GM21390 (cell line): ENCODE measurements at regions not wholly inside any gene's neighbourhood (a gene's known extent, or its start where the extent isn't known, plus 50 kb on each side); places are given as distances from the start of the nearest gene placed in this dataset.
"Not testable (repeated sequence)": the region's sequence is repeated elsewhere in the genome, so short reads cannot be mapped to it uniquely, and the experiment has no call there.

Experiments
- ATAC-seq: cut with Tn5 transposase; IDR thresholded peaks from one replicate; pipeline ENCODE4 v1.9.1; 2021; ENCODE audit not compliant: unreplicated experiment

- no peak for ATAC-seq
Observed at GRCh38 chr7:121623130-121623872, 227.2 kb upstream of the FAM3C start.

GRCh38 chr7:121621937-121622336 is 225.8 kb upstream of the FAM3C start:
- no peak for ATAC-seq

DNA sequence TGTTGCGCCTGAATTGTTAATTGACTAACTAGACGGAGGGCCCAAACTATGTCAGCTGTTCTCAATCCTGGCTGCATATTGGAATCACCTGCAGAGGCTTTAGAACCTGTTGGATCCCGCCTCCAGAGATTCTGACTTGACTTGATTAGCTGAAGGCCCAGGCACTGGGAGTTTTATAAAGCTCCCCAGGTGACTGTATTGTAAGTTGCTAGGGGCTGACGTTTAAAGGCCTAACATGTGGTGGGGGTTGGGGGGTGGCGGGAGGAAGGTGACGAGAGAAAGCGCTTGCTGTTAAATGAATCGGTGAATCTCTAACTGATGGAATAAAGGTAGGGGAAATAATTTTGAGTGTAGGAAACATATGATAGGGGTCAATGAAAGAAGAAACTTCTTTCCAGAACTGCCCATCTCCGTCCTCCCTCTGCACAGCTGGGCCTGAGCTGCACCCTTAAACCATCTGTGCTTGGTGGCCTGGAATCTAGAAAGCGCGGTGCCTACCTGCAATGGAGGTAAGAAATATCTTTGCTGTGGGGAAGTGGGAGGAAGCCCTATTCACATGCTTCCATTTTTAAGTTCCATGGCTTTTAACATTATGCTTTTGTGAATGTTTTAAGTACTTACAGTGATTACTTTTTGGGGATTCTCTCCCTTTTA is 225.0 kb upstream of the FAM3C start:
- no peak for ATAC-seq

DNA sequence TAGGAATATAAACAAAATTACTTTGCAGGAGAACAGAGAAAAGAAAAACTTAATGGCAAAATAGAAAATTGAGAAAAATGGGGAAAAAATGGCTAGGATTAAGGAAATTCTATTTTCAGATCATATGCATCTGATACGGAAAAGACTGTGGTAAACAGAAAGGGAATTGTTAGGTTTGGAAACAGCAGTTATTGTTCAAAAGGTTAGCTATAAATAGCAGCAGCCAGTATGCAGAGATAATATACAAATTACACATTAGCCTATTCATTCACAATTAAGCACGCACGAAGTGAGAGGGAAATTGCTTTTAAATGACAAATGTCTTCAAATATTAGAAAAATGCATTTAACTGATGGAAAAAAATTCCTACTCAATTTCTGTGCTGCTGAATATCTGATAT is 224.1 kb upstream of the FAM3C start:
- ATAC-seq, result no peak

DNA sequence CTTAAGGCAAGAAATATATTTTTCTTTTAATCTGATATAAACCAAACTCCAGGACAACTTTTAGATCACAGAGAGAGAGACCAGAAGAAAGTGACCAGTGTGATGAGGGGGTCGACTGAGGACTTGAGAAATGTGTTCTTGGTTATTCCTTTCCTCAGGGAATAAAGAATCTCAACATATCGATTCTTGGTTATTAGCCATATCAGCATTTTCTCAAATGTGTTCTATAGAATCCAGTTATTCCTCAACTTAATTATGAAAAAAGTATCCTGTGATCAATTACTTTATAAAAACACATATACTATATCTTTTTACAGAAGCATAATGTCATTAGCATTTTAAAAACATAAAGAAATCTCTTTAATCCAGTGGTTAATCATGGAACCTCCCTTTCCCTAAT is 222.1 kb upstream of the FAM3C start:
- no peak for ATAC-seq

DNA sequence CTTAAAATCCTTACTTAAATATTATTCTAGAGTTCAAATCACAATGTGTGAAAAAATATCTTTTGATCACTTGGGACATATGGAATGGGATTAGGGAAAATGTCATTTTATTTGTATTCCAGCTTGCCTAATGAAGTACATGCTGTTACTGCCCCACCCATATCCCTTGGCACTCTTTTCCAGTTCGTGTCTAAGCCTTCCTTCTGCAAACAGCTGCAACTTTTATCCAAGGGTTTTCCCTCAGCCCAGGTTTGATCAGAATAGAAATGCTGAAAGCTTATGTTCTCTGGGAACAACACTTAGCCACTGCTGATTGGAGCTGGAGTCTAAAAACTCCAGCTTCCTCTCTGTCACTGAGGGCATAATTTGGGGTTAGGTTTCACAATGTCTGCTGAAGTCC is 214.1 kb upstream of the FAM3C start:
- ATAC-seq, result no peak

DNA sequence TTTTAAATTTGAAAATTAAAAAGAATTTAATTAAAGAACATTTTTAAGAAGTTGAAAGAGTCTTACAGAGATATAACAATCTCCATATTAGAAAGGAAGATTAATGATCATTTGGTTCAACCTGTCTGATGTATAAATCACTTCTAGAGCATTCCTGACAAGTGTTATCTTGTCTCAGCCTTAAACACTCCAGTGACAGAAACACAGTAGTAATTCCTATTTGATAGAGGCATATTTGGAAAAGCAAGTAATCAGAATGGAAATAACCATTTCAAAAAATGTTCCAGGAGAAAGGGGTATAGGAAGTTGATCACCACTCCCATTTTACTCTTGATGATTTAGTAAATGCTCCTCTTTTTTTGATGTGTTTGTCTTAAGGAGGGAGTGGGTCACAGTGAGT is 213.1 kb upstream of the FAM3C start:
- no peak for ATAC-seq

- no peak for ATAC-seq
Observed at GRCh38 chr7:121608785-121609184, 212.7 kb upstream of the FAM3C start.

- not testable (repeated sequence) for ATAC-seq
Observed at GRCh38 chr7:121608183-121608582, 212.1 kb upstream of the FAM3C start.

GRCh38 chr7:121605317-121605680 is 209.2 kb upstream of the FAM3C start:
- no peak for ATAC-seq

GRCh38 chr7:121604627-121605316 is 208.7 kb upstream of the FAM3C start:
- ATAC-seq, result no peak

DNA sequence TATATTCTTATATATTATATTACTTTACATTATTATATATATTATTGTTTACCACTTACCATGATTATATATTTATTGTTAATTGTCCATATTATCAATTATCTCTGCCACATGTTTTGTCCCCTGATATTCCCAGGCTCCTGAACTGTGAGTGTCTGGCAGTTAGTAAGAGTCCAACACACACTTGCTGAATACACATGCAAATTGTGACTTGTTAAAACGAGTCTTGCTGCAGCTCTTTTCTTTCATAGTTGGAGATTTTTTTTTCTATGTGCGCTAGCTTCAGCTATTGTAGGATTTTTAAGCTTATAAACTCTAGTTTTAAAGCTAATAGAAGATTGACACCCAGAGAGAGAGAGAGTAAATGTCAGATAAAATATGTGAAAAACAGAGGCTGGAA is 207.8 kb upstream of the FAM3C start:
- ATAC-seq, result no peak

GRCh38 chr7:121599887-121600286 is 203.8 kb upstream of the FAM3C start:
- no peak for ATAC-seq

- ATAC-seq, result no peak
Observed at GRCh38 chr7:121595758-121596696, 199.9 kb upstream of the FAM3C start.

DNA sequence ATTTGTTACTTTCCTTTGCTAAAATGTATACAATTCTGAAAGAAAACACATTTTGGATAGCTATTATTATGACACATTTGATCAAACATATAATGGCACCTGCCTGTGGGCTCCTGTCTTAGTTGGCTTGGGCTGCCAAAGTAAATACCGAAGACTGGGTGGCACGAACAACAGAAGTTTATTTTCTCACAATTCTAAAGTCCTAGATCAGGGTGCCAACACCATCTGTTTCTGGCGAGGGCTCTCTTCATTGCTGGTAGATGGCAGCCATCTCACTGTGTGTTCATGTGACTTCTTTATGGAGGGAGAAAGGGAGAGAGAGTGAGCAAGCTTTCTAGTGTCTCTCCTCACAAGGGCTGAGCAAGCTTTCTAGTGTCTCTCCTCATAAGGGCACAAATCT is 195.8 kb upstream of the FAM3C start:
- ATAC-seq, result no peak

- no peak for ATAC-seq
Observed at GRCh38 chr7:121587435-121587834, 191.3 kb upstream of the FAM3C start.

- ATAC-seq, result no peak
Observed at GRCh38 chr7:121582258-121582657, 186.2 kb upstream of the FAM3C start.

GRCh38 chr7:121579639-121580038 is 183.5 kb upstream of the FAM3C start:
- ATAC-seq, result no peak

GRCh38 chr7:121578669-121579068 is 182.6 kb upstream of the FAM3C start:
- ATAC-seq, result no peak

- ATAC-seq, result no peak
Observed at GRCh38 chr7:121576148-121576917, 180.2 kb upstream of the FAM3C start.
